ENCODE measurements at regions not wholly inside any gene's neighbourhood (a gene's known extent, or its start where the extent isn't known, plus 50 kb on each side); places are given as distances from the start of the nearest gene placed in this dataset.

- H3K9me3 Mint-ChIP-seq (ENCODE audit: unreplicated experiment) = no peaks in the 10 kb centered on the region
- no peaks in the 10 kb centered on the region for H4K20me1 ChIP-seq (ENCODE audit: insufficient read depth, low read length)
- no peak overlapping the region for H3K27ac ChIP-seq (ENCODE audit: low read depth, low read length)
- TF ChIP-seq EZH2 (IDR thresholded peaks at IDR 0.05; ENCODE audit: insufficient read depth, low read length) (no peak), CTCF (IDR thresholded peaks at IDR 0.05; ENCODE audit: insufficient read depth, low read depth, low read length) (no peak)
- no peak for FAIRE-seq
- peaks cover 41% of the 10 kb centered on the region for H3K4me1 Mint-ChIP-seq (ENCODE audit: low read depth, unreplicated experiment)
- no peak overlapping the region for H3K4me3 ChIP-seq (ENCODE audit: insufficient read depth, low read depth, low read length)
- no peaks in the 10 kb centered on the region for H3K9me3 ChIP-seq (ENCODE audit: insufficient read depth, low read depth, low read length)
- H3K9ac ChIP-seq (ENCODE audit: low read length) = no peak overlapping the region
- peaks cover 12% of the 10 kb centered on the region for H3K4me1 ChIP-seq (ENCODE audit: insufficient read depth, low read length)
- H3K79me2 ChIP-seq (ENCODE audit: insufficient read depth, low read length) = no peaks in the 10 kb centered on the region
- DNase-seq (ENCODE audit: low read depth) = peak; percentile 49
- no peaks in the 10 kb centered on the region for H3K27me3 ChIP-seq (ENCODE audit: insufficient read depth, low read length)
- no peaks in the 10 kb centered on the region for H3K27me3 Mint-ChIP-seq (ENCODE audit: low read depth, unreplicated experiment)
- H3K36me3 ChIP-seq (ENCODE audit: insufficient read depth, low read length) = no peaks in the 10 kb centered on the region
- no peak overlapping the region for H3K4me3 Mint-ChIP-seq (ENCODE audit: unreplicated experiment)
- no peak overlapping the region for H2AFZ ChIP-seq (ENCODE audit: low read depth, low read length)
- H3K36me3 Mint-ChIP-seq (ENCODE audit: low read depth, unreplicated experiment) = no peaks in the 10 kb centered on the region
- peak overlapping the region; percentile 59 for H3K27ac Mint-ChIP-seq (ENCODE audit: unreplicated experiment)
- H3K4me2 ChIP-seq (ENCODE audit: low read length) = peak overlapping the region; percentile 24
Measured at GRCh38 chr3:64972793-64973192, 285.0 kb upstream of the ADAMTS9 start.

GRCh38 chr3:64971602-64972001, 283.8 kb upstream of the ADAMTS9 start:
- DNase-seq (ENCODE audit: low read depth) = no peak
- peaks cover 29% of the 10 kb centered on the region for H3K4me1 Mint-ChIP-seq (ENCODE audit: low read depth, unreplicated experiment)

More at GRCh38 chr3:64971602-64972001, 283.8 kb upstream of the ADAMTS9 start:
- H3K36me3 Mint-ChIP-seq (ENCODE audit: low read depth, unreplicated experiment) = no peaks in the 10 kb centered on the region
- no peaks in the 10 kb centered on the region for H3K9me3 ChIP-seq (ENCODE audit: insufficient read depth, low read depth, low read length)
- no peak overlapping the region for H3K4me3 Mint-ChIP-seq (ENCODE audit: unreplicated experiment)
- no peak overlapping the region for H3K27ac ChIP-seq (ENCODE audit: low read depth, low read length)
- no peak for FAIRE-seq
- H3K27me3 Mint-ChIP-seq (ENCODE audit: low read depth, unreplicated experiment) = no peaks in the 10 kb centered on the region
- H4K20me1 ChIP-seq (ENCODE audit: insufficient read depth, low read length) = no peaks in the 10 kb centered on the region
- no peak overlapping the region for H3K9ac ChIP-seq (ENCODE audit: low read length)
- H3K27ac Mint-ChIP-seq (ENCODE audit: unreplicated experiment) = no peak overlapping the region
- no peaks in the 10 kb centered on the region for H3K79me2 ChIP-seq (ENCODE audit: insufficient read depth, low read length)
- TF ChIP-seq CTCF (IDR thresholded peaks at IDR 0.05; ENCODE audit: insufficient read depth, low read depth, low read length) = no peak
- no peak for TF ChIP-seq EZH2 (IDR thresholded peaks at IDR 0.05; ENCODE audit: insufficient read depth, low read length)
- H3K27me3 ChIP-seq (ENCODE audit: insufficient read depth, low read length) = no peaks in the 10 kb centered on the region
- H3K4me3 ChIP-seq (ENCODE audit: insufficient read depth, low read depth, low read length) = no peak overlapping the region
- H3K4me1 ChIP-seq (ENCODE audit: insufficient read depth, low read length) = no peaks in the 10 kb centered on the region
- no peaks in the 10 kb centered on the region for H3K9me3 Mint-ChIP-seq (ENCODE audit: unreplicated experiment)
- H3K4me2 ChIP-seq (ENCODE audit: low read length) = no peak overlapping the region
- H3K36me3 ChIP-seq (ENCODE audit: insufficient read depth, low read length) = no peaks in the 10 kb centered on the region
- no peak overlapping the region for H2AFZ ChIP-seq (ENCODE audit: low read depth, low read length)
